ENCODE measurements at regions not wholly inside any gene's neighbourhood (a gene's known extent, or its start where the extent isn't known, plus 50 kb on each side); places are given as distances from the start of the nearest gene placed in this dataset.

GRCh38 chr2:204346906-204347305, 198.4 kb upstream of the PARD3B start:
- DNase-seq (ENCODE audit: extremely low read depth in 1 of 2, low read depth in 1 of 2): no peak

DNA sequence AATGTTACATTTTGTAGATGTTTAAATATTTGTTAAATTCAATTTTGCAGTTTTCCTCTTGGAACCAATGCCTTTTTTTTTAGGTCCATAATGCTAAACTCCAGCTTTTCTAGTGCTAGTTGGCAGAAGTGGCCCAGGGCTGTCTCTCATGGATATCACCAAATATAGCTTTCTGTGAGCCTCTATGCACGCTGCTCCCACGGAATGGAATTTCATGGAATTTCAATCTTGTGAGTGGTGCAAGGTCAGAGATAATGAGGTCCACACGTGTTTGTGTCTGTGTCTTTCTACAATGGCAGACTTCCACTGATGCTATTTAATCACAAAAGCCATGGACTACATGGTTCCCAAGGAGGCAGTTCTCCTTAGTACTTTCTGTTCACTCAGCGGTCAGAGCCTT, 191.5 kb upstream of the PARD3B start:
- DNase-seq (ENCODE audit: extremely low read depth in 1 of 2, low read depth in 1 of 2): no peak

DNA sequence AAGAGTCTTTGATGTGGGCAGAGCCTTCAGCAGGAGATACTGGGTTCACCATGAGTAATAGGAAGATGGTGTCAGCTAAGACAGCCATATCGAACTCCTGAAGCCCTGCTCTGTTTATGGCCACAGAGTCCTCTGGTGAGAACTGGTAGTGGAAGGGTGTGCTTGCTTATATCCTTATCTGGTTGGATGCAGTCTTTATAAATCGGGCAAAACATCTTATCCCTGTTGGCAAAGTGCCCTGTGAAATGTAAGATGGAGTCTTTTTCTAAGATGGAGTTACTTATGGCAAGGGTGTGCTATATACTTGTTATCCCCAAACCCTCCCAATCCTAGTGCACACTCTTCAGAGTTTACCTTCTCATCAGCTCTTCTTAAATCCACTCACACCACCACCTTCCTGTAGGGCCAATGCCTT, 190.8 kb upstream of the PARD3B start:
- DNase-seq (ENCODE audit: extremely low read depth in 1 of 2, low read depth in 1 of 2): no peak

DNA sequence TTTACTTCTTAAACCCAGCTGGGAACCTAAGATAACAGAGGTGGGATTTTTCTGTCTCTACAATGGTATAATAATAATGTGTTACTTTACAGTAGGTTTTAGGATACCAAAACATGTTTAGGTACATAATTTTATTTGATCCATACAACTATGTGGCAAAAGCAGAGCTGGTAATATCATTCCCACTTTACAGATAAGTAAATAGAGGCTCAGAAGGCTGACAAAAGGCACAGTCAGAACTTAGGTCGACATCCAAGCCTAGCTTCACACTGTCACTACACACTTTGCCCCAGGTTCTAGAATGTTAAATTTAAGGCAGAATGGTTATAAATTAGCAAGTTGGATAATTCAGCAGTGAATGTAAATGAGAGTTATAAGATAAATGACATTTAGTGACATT, 189.6 kb upstream of the PARD3B start:
- DNase-seq (ENCODE audit: extremely low read depth in 1 of 2, low read depth in 1 of 2): no peak

GRCh38 chr2:204356151-204356641, 189.1 kb upstream of the PARD3B start:
- no peak for DNase-seq (ENCODE audit: extremely low read depth in 1 of 2, low read depth in 1 of 2)

DNA sequence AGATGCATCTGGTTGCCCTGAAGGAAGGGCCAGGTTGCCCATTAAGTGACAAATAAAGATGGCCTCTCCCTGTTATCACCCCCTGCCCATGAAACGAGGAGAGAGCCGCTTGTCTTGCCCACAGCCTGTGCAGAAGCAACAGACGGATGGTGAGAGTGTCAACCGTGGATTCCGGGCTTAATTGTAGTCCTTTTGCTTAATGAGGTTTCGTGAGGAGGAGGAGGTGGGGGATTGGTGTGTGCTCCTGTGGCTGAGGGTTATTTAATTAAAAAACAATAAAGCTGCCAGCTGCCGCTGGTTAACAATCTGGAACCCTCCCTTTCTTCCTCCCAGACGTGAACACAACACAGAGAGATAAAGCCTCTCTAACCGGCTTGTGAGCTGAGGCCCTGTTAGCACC, 188.0 kb upstream of the PARD3B start:
- no peak for DNase-seq (ENCODE audit: extremely low read depth in 1 of 2, low read depth in 1 of 2)

GRCh38 chr2:204359076-204359475, 186.2 kb upstream of the PARD3B start:
- no peak for DNase-seq (ENCODE audit: extremely low read depth in 1 of 2, low read depth in 1 of 2)

- DNase-seq (ENCODE audit: extremely low read depth in 1 of 2, low read depth in 1 of 2): no peak
Measured at GRCh38 chr2:204360218-204361007, 184.9 kb upstream of the PARD3B start.

- DNase-seq (ENCODE audit: extremely low read depth in 1 of 2, low read depth in 1 of 2): no peak
Measured at GRCh38 chr2:204361738-204362137, 183.5 kb upstream of the PARD3B start.

GRCh38 chr2:204362581-204362980, 182.7 kb upstream of the PARD3B start:
- DNase-seq (ENCODE audit: extremely low read depth in 1 of 2, low read depth in 1 of 2): no peak

DNA sequence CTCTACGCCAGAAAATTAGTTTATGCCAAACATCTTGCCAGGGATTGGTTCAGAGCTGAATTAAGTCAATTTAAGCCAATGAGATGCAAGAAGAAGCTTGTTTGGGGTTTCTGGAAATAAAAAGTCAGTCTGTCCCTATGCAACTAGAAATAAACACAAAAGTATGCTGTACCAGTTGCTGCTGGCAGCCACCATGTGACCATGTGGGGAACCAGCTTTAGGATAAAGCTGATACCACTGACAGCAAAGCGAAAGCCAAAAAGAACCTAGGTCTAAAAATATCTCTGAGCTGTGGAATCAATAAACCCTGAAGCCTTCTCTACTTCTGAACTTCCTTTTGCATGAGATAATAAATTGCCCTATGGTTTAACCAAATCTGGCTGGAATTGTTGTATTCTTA, 181.8 kb upstream of the PARD3B start:
- no peak for DNase-seq (ENCODE audit: extremely low read depth in 1 of 2, low read depth in 1 of 2)

GRCh38 chr2:204364860-204365535, 180.3 kb upstream of the PARD3B start:
- no peak for DNase-seq (ENCODE audit: extremely low read depth in 1 of 2, low read depth in 1 of 2)

- DNase-seq (ENCODE audit: extremely low read depth in 1 of 2, low read depth in 1 of 2): no peak
Measured at GRCh38 chr2:204365811-204366210, 179.5 kb upstream of the PARD3B start.

- no peak for DNase-seq (ENCODE audit: extremely low read depth in 1 of 2, low read depth in 1 of 2)
Measured at GRCh38 chr2:204367466-204367865, 177.8 kb upstream of the PARD3B start.

DNA sequence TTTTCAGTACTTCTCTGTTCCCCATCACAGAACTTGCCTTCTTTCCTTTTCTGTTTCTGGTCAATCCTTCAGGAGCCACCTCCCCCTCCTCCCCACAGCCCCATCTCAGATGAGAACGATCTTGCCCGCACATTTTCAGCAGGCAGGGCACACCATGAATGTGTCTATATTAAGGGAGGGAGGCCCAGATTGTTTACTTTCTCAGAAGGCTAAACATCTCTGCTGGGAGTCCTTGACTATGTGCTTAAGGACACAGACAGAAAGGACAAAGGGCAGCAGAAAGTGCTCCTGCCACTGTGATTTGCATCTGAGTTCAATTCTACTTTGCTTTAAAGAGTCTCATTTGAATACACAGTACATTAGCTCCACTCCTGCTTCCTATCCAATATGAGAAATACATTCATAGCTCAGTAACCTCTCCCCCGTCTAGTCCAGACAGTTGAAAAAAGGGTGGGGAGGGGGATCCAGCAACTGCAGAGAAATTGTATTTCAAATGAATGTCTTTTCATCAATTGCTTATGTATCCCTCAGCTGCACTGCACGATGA, 175.0 kb upstream of the PARD3B start:
- DNase-seq (ENCODE audit: extremely low read depth in 1 of 2, low read depth in 1 of 2): no peak

- DNase-seq (ENCODE audit: extremely low read depth in 1 of 2, low read depth in 1 of 2): no peak
Measured at GRCh38 chr2:204373942-204374341, 171.3 kb upstream of the PARD3B start.

- DNase-seq (ENCODE audit: extremely low read depth in 1 of 2, low read depth in 1 of 2): no peak
Measured at GRCh38 chr2:204380141-204380881, 165.0 kb upstream of the PARD3B start.

DNA sequence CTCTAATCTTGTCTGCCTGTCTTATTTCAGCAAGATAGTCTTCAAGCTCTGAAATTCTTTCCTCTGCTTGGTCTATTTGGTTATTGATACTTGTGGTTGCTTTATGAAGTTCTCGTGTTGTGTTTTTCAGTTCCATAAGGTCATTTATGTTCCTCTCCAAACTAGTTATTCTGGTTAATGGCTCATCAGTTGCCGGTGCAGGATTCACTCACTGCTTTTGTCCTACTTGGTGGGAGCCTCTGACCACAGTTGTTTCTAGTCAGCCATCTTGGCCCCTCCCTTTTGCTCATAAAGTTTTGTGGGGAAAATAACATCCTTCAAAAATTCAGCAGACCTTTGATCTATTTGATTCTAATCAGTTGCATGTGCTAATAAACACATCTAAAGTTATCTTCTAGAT, 158.6 kb upstream of the PARD3B start:
- DNase-seq (ENCODE audit: extremely low read depth in 1 of 2, low read depth in 1 of 2): no peak

DNA sequence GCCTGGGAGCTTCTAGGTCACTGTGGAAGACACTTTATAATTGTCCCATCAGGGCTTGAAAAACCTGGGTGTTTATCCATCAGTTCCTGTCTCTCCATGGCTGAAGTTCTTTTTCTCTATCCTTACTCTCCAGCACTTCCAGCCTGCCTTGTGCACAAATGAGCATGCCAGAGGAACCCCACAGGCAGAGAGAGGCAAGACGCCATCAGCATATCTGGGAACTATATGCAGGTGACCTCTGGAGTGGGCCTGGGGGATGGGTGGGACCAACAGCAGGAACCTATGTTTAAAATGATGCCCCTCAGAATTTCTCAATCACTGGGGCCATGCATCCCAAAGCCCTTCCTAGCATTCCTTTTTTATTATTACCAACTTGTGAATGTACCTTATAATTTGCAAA, 156.2 kb upstream of the PARD3B start:
- no peak for DNase-seq (ENCODE audit: extremely low read depth in 1 of 2, low read depth in 1 of 2)

DNA sequence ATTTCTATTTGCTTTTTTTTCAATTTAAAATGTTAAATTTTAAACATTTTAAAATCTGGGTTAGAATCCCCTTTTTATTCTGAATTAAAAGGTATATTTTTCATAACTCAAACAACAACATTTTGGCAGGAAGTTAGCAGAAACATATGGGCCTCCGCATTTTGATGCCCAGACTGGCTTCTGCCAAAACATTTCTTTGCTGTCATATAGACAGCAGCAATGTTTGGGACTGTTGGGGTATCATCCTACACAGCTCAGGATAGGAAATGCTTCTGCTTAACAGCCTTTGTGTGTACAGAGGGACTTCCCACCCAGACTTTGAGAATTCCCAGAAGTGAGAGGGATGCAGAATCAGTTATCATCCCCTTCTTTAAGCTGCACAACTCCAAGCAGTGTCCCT, 155.4 kb upstream of the PARD3B start:
- DNase-seq (ENCODE audit: extremely low read depth in 1 of 2, low read depth in 1 of 2): no peak

GRCh38 chr2:204395539-204395938, 149.7 kb upstream of the PARD3B start:
- DNase-seq (ENCODE audit: extremely low read depth in 1 of 2, low read depth in 1 of 2): no peak
